T-cell (primary cell): ENCODE measurements at regions not wholly inside any gene's neighbourhood (a gene's known extent, or its start where the extent isn't known, plus 50 kb on each side); places are given as distances from the start of the nearest gene placed in this dataset.
"Not testable (repeated sequence)": the region's sequence is repeated elsewhere in the genome, so short reads cannot be mapped to it uniquely, and the experiment has no call there.

ENCODE experiments used
- ATAC-seq, 4 experiments: fragments of 200-7000 bp in 3 of 4; fragments of 150-1000 bp in 1 of 4; cut with Tn5 transposase; replicated peaks in 1 of 4; 1 replicate in 3 of 4; 2 replicates in 1 of 4; pipeline ENCODE4 v1.10.0; 2021; ENCODE audit warnings: moderate library complexity in 3 of 4, mild to moderate bottlenecking in 2 of 4, moderate number of reproducible peaks in 1 of 4
- CTCF ChIA-PET, 2 donors: fragments of 300-600 bp; sonication (Branson Sonifier 250); formaldehyde crosslinking; loops; one replicate each; lab custom pipeline; 2022; ENCODE audit warnings: antibody characterized with exemption in 2 of 2; lab: Charles Lee
- POLR2A ChIA-PET, 2 donors: fragments of 300-600 bp; sonication (Branson Sonifier 250); formaldehyde crosslinking; loops; one replicate each; lab custom pipeline; 2022; ENCODE audit warnings: antibody characterized with exemption in 2 of 2; lab: Charles Lee
- DNase-seq, 35 experiments: peaks; one replicate each; pipeline versions ENCODE4 v3.0.0 to v3.0.0-alpha.2; 2013 to 2023
- H3K27ac ChIP-seq: one replicate; pipeline ENCODE4 v1.5.1; 2013; ENCODE audit warnings: low read length
- H3K27me3 ChIP-seq, 2 experiments: replicated peaks in 1 of 2; 1 replicate in 1 of 2; 2 replicates in 1 of 2; pipeline versions ENCODE4 v1.6.1 to v1.7.0; 2013; ENCODE audit warnings: low read length in 1 of 2, mixed read lengths in 1 of 2; ENCODE audit not compliant: control insufficient read depth in 2 of 2, insufficient read depth in 2 of 2; ENCODE audit errors: extremely low read depth in 1 of 2
- H3K36me3 ChIP-seq, 2 donors: 1 replicate in 1 of 2; 2 replicates in 1 of 2; pipeline versions ENCODE4 v1.6.1 to v1.7.0; 2013; ENCODE audit warnings: low read length in 1 of 2; ENCODE audit not compliant: control insufficient read depth in 2 of 2, insufficient read depth in 1 of 2; ENCODE audit errors: extremely low read depth in 1 of 2
- H3K4me1 ChIP-seq, 2 experiments: 1 replicate in 1 of 2; 2 replicates in 1 of 2; pipeline versions ENCODE4 v1.6.1 to v1.7.0; 2013; ENCODE audit warnings: low read length in 2 of 2, mixed read lengths in 1 of 2; ENCODE audit not compliant: insufficient read depth in 2 of 2, control insufficient read depth in 1 of 2; ENCODE audit errors: extremely low read depth in 1 of 2
- H3K4me3 ChIP-seq, 2 donors: 1 replicate in 1 of 2; 2 replicates in 1 of 2; pipeline versions ENCODE4 v1.5.1 to v1.7.0; 2013; ENCODE audit warnings: mild to moderate bottlenecking in 2 of 2, low read length in 1 of 2, moderate library complexity in 1 of 2; ENCODE audit not compliant: control insufficient read depth in 1 of 2; ENCODE audit errors: extremely low read depth in 1 of 2
- H3K9me3 ChIP-seq: 2 replicates; pipeline ENCODE4 v1.7.0; 2013
- H3K27ac Mint-ChIP-seq, 2 donors: one replicate each; pipeline ENCODE4 v1.8.0; 2020 to 2021; ENCODE audit warnings: mild to moderate bottlenecking in 2 of 2, mixed read lengths in 2 of 2
- H3K27me3 Mint-ChIP-seq, 2 donors: one replicate each; pipeline ENCODE4 v1.8.0; 2021 to 2022; ENCODE audit warnings: mixed read lengths in 2 of 2
- H3K36me3 Mint-ChIP-seq: one replicate; pipeline ENCODE4 v1.8.0; 2021; ENCODE audit warnings: mixed read lengths
- H3K4me1 Mint-ChIP-seq, 3 donors: one replicate each; pipeline ENCODE4 v1.8.0; 2020 to 2022; ENCODE audit warnings: mixed read lengths in 3 of 3, mild to moderate bottlenecking in 1 of 3
- H3K4me3 Mint-ChIP-seq, 3 donors: one replicate each; pipeline ENCODE4 v1.8.0; 2020 to 2022; ENCODE audit warnings: mild to moderate bottlenecking in 3 of 3, mixed read lengths in 3 of 3, moderate library complexity in 3 of 3
- H3K9me3 Mint-ChIP-seq, 3 donors: one replicate each; pipeline ENCODE4 v1.8.0; 2020 to 2022; ENCODE audit warnings: mixed read lengths in 3 of 3
- WGBS: methylation state at CpG from one replicate; pipeline ENCODE4 v1.1.5; 2013; ENCODE audit warnings: missing lambda C conversion rate; ENCODE audit not compliant: insufficient coverage; 5-methylcytosine and 5-hydroxymethylcytosine counted together

DNA sequence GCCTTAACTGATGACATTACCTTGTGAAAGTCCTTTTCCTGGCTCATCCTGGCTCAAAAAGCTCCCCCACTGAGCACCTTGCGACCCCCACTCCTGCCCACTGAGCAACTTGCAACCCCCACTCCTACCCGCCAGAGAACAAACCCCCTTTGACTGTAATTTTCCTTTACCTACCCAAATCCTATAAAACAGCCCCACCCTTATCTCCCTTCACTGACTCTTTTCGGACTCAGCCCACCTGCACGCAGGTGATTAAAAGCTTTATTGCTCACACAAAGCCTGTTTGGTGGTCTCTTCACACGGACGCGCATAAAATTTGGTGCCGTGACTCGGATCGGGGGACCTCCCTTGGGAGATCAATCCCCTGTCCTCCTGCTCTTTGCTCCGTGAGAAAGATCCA lies 124.4 kb upstream of the MAP2 start:
- ATAC-seq, DNase-seq: not testable (repeated sequence)

GRCh38 chr2:209300766-209301165 lies 123.1 kb upstream of the MAP2 start:
- ATAC-seq, H3K36me3 Mint-ChIP-seq, H3K4me1 ChIP-seq, H3K9me3 ChIP-seq, H3K27me3 ChIP-seq, CTCF ChIA-PET, H3K4me3 ChIP-seq, H3K36me3 ChIP-seq, H3K27ac ChIP-seq, POLR2A ChIA-PET, H3K27me3 Mint-ChIP-seq, H3K4me1 Mint-ChIP-seq, DNase-seq, H3K27ac Mint-ChIP-seq, H3K4me3 Mint-ChIP-seq: not testable (repeated sequence)
- peaks cover 0 to 13% (median 0%) of the 10 kb centered on the region in 3 donors for H3K9me3 Mint-ChIP-seq
- 89% methylated on average over 7 of the region's 9 CpGs for WGBS

More for the DNA sequence above, 124.4 kb upstream of the MAP2 start:
- H3K9me3 ChIP-seq, H3K4me3 ChIP-seq, H3K36me3 ChIP-seq, POLR2A ChIA-PET, H3K4me3 Mint-ChIP-seq, H3K4me1 Mint-ChIP-seq, H3K27ac ChIP-seq, H3K27ac Mint-ChIP-seq, H3K36me3 Mint-ChIP-seq, CTCF ChIA-PET, H3K27me3 Mint-ChIP-seq, H3K27me3 ChIP-seq, H3K4me1 ChIP-seq: not testable (repeated sequence)
- no CpG with 5 or more reads among the region's 11 CpGs for WGBS
- H3K9me3 Mint-ChIP-seq = peaks cover 0 to 13% (median 0%) of the 10 kb centered on the region in 3 donors

DNA sequence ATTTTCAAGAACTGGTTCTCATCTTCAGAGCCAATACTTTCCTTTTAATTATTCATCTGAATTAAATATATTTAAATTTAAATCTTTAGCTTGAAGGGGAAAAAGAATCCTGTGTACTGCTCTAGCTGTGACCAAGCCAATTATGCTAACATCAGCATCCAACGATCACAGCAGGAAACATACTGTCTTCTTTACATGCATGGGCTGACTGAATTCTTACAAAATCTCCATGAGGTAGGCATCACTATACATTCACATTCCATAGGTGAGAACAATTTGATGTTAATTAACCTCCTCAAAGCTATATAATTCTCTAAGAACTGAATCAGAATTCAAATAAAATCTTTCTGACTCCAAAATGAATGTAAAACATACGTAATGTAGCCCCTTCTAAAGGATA lies 118.8 kb upstream of the MAP2 start:
- H3K9me3 Mint-ChIP-seq = peaks cover 0 to 16% (median 4%) of the 10 kb centered on the region in 3 donors
- Histone ChIP-seq H3K4me1 (no peaks in the 10 kb centered on the region), H3K27me3 (no peaks in the 10 kb centered on the region), H3K27ac (no peak overlapping the region), H3K36me3 (no peaks in the 10 kb centered on the region), H3K9me3 (no peaks in the 10 kb centered on the region), H3K4me3 (no peak overlapping the region)
- ChIA-PET CTCF (no interaction called here), POLR2A (no interaction called here)
- no peak overlapping the region for H3K4me3 Mint-ChIP-seq
- ATAC-seq (no peak), DNase-seq (no peak)
- H3K36me3 Mint-ChIP-seq = no peaks in the 10 kb centered on the region
- no peak overlapping the region for H3K27ac Mint-ChIP-seq
- no peaks in the 10 kb centered on the region for H3K4me1 Mint-ChIP-seq
- no CpG with 5 or more reads among the region's 2 CpGs for WGBS
- no peaks in the 10 kb centered on the region for H3K27me3 Mint-ChIP-seq

GRCh38 chr2:209305746-209306196 lies 118.1 kb upstream of the MAP2 start:
- Mint-ChIP-seq H3K9me3 (peaks cover 0 to 16% (median 4%) of the 10 kb centered on the region in 3 donors), H3K36me3 (no peaks in the 10 kb centered on the region)

GRCh38 chr2:209307161-209308001 lies 116.5 kb upstream of the MAP2 start:
- H3K4me3 Mint-ChIP-seq = no peak overlapping the region
- ChIA-PET POLR2A (no interaction called here), CTCF (no interaction called here)
- Histone ChIP-seq H3K4me1 (no peaks in the 10 kb centered on the region), H3K4me3 (no peak overlapping the region), H3K9me3 (no peaks in the 10 kb centered on the region), H3K27ac (no peak overlapping the region), H3K36me3 (no peaks in the 10 kb centered on the region), H3K27me3 (no peaks in the 10 kb centered on the region)
- DNase-seq = no peak
- H3K27ac Mint-ChIP-seq = no peak overlapping the region
- H3K27me3 Mint-ChIP-seq = no peaks in the 10 kb centered on the region
- peaks cover 0 to 11% (median 4%) of the 10 kb centered on the region in 3 donors for H3K9me3 Mint-ChIP-seq
- ATAC-seq = no peak
- 81% methylated on average over 8 of the region's 10 CpGs for WGBS
- H3K36me3 Mint-ChIP-seq = no peaks in the 10 kb centered on the region
- H3K4me1 Mint-ChIP-seq = no peaks in the 10 kb centered on the region

More at GRCh38 chr2:209305746-209306196, 118.1 kb upstream of the MAP2 start:
- H3K27me3 Mint-ChIP-seq = no peaks in the 10 kb centered on the region
- ATAC-seq (no peak), DNase-seq (no peak)
- no peak overlapping the region for H3K27ac Mint-ChIP-seq
- Histone ChIP-seq H3K36me3 (no peaks in the 10 kb centered on the region), H3K27me3 (no peaks in the 10 kb centered on the region), H3K27ac (no peak overlapping the region), H3K4me3 (no peak overlapping the region), H3K4me1 (no peaks in the 10 kb centered on the region), H3K9me3 (no peaks in the 10 kb centered on the region)
- POLR2A ChIA-PET = no interaction called here
- 81% methylated on average over 7 of the region's 7 CpGs for WGBS
- H3K4me1 Mint-ChIP-seq = no peaks in the 10 kb centered on the region
- CTCF ChIA-PET = no interaction called here
- no peak overlapping the region for H3K4me3 Mint-ChIP-seq

- H3K27ac ChIP-seq = no peak overlapping the region
- H3K27me3 ChIP-seq = no peaks in the 10 kb centered on the region
- peaks cover 0 to 4% (median 3%) of the 10 kb centered on the region in 3 donors for H3K9me3 Mint-ChIP-seq
- CTCF ChIA-PET = no interaction called here
- no peaks in the 10 kb centered on the region for H3K4me1 ChIP-seq
- no peak overlapping the region for H3K4me3 Mint-ChIP-seq
- H3K4me1 Mint-ChIP-seq = no peaks in the 10 kb centered on the region
- DNase-seq (no peak), ATAC-seq (no peak)
- POLR2A ChIA-PET = no interaction called here
- no peaks in the 10 kb centered on the region for H3K27me3 Mint-ChIP-seq
- no peaks in the 10 kb centered on the region for H3K36me3 ChIP-seq
- no peaks in the 10 kb centered on the region for H3K9me3 ChIP-seq
- H3K4me3 ChIP-seq = no peak overlapping the region
- H3K27ac Mint-ChIP-seq = no peak overlapping the region
- H3K36me3 Mint-ChIP-seq = no peaks in the 10 kb centered on the region
These were observed 115.4 kb upstream of the MAP2 start for GRCh38 chr2:209308415-209308814.
